Eye (tissue), 1 donor: ENCODE measurements at regions not wholly inside any gene's neighbourhood (a gene's known extent, or its start where the extent isn't known, plus 50 kb on each side); places are given as distances from the start of the nearest gene placed in this dataset.
A peak's percentile ranks its signal among the peaks of the same experiment; 100 is the strongest.

Source experiments
- DNase-seq: peaks from one replicate; pipeline ENCODE4 v3.0.0-alpha.2; 2015

GRCh38 chr3:68290333-68290732, 635.9 kb upstream of the SUCLG2 start:
- no peak for DNase-seq

- DNase-seq = peak; percentile 44
These were observed 633.7 kb upstream of the SUCLG2 start for GRCh38 chr3:68288085-68288484.

GRCh38 chr3:68287101-68287500, 632.7 kb upstream of the SUCLG2 start:
- peak; percentile 73 for DNase-seq

- no peak for DNase-seq
These were observed 619.9 kb upstream of the SUCLG2 start for GRCh38 chr3:68274286-68274685.

GRCh38 chr3:68271145-68271544, 616.7 kb upstream of the SUCLG2 start:
- DNase-seq = no peak

- DNase-seq = peak; percentile 23
These were observed 602.3 kb upstream of the SUCLG2 start for GRCh38 chr3:68256635-68257223.

GRCh38 chr3:68249265-68249664, 594.9 kb upstream of the SUCLG2 start:
- DNase-seq = no peak

- no peak for DNase-seq
These were observed 588.2 kb upstream of the SUCLG2 start for GRCh38 chr3:68242606-68243005.

GRCh38 chr3:68239542-68239941, 585.1 kb upstream of the SUCLG2 start:
- peak; percentile 45 for DNase-seq

- DNase-seq = no peak
These were observed 579.8 kb upstream of the SUCLG2 start for GRCh38 chr3:68234076-68234780.

- DNase-seq = no peak
These were observed 574.4 kb upstream of the SUCLG2 start for GRCh38 chr3:68228856-68229255.

- no peak for DNase-seq
These were observed 566.4 kb upstream of the SUCLG2 start for GRCh38 chr3:68220832-68221231.

- no peak for DNase-seq
These were observed 557.2 kb upstream of the SUCLG2 start for GRCh38 chr3:68211637-68212036.

- DNase-seq = no peak
These were observed 556.2 kb upstream of the SUCLG2 start for GRCh38 chr3:68210635-68211034.

- no peak for DNase-seq
These were observed 552.9 kb upstream of the SUCLG2 start for GRCh38 chr3:68207327-68207726.

GRCh38 chr3:68206524-68207117, 552.2 kb upstream of the SUCLG2 start:
- no peak for DNase-seq

- DNase-seq = no peak
These were observed 532.3 kb upstream of the SUCLG2 start for GRCh38 chr3:68186733-68187132.

- no peak for DNase-seq
These were observed 522.2 kb upstream of the SUCLG2 start for GRCh38 chr3:68176600-68176999.

GRCh38 chr3:68173012-68173634, 518.7 kb upstream of the SUCLG2 start:
- DNase-seq = no peak

GRCh38 chr3:68172039-68172438, 517.6 kb upstream of the SUCLG2 start:
- DNase-seq = no peak

GRCh38 chr3:68163968-68164367, 509.6 kb upstream of the SUCLG2 start:
- DNase-seq = no peak

- DNase-seq = no peak
These were observed 508.6 kb upstream of the SUCLG2 start for GRCh38 chr3:68163062-68163461.

GRCh38 chr3:68162644-68163043, 508.2 kb upstream of the SUCLG2 start:
- DNase-seq = no peak

GRCh38 chr3:68151359-68151758, 496.9 kb upstream of the SUCLG2 start:
- DNase-seq = no peak
